GM21529 (cell line): ENCODE measurements at regions not wholly inside any gene's neighbourhood (a gene's known extent, or its start where the extent isn't known, plus 50 kb on each side); places are given as distances from the start of the nearest gene placed in this dataset.
"Not testable (repeated sequence)": the region's sequence is repeated elsewhere in the genome, so short reads cannot be mapped to it uniquely, and the experiment has no call there.

Experiments
- ATAC-seq: cut with Tn5 transposase; IDR thresholded peaks from one replicate; pipeline ENCODE4 v1.9.1; 2021; ENCODE audit not compliant: unreplicated experiment

DNA sequence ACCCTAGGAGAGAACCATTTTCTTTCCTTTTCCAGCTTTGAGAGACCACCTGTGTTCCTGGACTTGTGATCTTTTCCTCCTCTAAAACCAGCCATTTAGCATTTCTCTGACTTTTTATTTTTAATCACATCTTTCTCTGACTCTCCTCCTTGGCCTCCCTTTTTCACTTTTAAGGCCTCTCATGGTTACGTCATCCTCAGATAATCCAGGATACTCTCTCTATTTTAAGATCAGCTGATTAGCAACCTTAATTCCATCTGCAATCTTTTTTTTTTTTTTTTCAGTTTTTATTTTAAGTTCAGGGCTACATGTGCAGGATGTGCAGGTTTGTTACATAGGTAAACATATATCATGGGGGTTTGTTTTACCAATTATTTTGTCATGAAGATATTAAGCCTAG is 54.0 kb downstream of the RFPL4B start:
- ATAC-seq, result no peak

DNA sequence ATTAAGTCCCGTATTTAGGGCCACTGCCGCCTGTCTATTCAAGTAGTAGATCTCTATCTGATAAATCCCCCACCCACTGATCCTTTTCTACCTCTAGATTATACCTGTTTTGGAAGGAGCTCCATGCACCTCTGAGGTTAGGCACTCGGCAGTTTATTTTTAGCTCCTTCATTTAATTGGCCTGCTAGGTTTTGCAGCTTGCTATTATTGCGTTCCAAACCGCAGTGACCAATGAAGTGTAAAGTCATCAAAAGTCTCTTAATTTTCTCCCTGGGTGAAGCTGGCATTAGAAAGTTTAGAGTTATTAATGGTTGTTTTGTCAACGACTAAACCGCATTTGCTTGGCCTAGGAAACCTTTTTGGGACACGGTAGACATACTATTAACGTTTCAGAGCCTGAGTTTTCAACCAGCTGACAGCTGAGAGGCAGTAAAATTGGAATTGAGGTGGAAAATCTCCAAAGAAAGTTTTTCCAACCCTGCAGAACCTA is 60.0 kb downstream of the RFPL4B start:
- no peak for ATAC-seq

DNA sequence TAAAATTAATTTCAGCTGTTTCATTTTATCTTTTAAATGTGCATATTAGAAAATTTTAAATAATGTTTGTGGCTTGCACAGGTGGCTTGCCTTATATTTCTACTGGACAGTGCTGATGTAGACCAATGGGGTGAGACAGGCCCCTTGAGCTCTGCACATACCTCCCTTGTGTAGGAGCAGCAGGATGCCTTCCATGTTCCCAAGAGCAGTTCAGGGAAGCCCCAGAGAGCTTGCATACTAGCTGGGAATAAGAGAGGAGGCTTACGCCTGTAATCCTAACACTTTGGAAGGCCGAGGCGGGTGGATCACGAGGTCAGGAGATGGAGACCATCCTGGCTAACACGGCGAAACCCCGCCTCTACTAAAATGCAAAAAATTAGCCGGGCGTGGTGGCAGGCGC is 61.4 kb downstream of the RFPL4B start:
- ATAC-seq, result no peak

DNA sequence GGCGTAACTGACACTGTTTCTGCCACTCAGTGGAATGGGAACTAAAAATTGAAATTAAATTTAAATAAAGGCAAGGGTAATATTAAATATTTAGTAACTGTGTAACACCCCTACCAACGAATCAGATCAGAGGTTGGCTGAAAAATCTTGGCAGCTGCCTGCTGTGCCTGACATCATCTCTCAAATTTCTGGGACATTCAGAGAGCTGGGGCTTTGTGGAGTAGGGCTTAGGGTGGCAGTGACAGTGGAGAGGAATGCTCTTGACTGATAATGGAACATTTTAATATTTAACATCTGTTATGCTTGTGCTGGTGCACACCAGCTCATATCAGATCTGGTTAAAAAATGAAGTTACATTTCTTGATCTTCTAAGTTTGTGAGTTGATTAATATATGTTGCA is 62.2 kb downstream of the RFPL4B start:
- no peak for ATAC-seq

DNA sequence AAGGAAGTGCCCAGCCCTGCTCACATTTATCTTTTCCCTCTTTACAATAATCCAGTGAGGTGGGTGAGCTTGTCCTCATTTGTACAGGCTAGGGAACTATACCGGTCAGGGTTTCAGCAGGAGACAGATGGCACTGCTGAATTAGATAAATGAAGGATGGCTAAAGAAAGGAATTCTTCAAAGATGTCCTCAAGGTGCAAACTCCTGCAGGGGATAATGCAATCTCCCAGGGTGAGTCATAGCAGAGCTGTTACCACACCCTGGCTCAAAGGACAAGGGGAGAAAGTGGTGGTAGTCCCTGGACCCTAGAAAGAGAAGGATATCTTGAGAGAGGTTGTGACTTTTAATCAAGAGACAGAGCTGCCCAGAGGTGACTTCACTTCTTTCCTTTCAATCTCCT is 66.7 kb downstream of the RFPL4B start:
- no peak for ATAC-seq

DNA sequence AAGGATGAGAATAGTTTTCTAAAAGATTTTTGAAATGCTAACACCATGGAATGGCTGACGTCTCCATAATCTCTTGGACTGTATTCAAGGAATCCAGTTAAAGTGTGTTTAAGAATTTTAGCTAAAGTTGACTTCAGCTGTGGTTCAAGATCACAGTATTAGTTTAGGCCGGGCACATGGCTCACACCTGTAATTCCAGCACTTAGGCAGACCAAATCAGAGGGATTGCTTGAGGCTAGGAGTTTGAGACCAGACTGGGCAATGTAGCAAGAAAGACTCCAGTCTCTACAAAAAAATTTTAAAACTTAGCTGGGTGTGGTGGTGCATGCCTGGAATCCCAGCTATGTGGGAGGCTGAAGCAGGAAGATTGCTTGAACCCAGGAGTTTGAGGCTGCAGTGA is 68.2 kb downstream of the RFPL4B start:
- no peak for ATAC-seq

DNA sequence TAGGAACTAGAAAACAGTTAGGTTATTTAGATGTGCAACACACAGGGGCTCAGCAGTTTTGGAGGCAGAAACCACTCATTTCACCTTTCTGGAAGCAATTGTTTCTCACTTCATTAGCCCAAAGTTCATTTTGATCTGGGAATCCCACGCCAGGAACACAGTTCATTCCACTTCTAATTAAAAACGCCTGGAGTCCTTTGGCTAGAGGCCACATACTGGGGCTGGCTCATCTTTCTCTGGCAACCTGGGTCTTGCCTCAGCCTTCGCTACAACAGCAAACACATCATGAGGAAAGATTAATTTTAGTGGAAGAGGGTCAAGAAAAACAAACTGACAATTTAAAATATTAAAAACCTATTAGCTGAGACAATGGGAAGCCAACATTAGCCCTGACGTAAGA is 69.7 kb downstream of the RFPL4B start:
- ATAC-seq, result no peak

DNA sequence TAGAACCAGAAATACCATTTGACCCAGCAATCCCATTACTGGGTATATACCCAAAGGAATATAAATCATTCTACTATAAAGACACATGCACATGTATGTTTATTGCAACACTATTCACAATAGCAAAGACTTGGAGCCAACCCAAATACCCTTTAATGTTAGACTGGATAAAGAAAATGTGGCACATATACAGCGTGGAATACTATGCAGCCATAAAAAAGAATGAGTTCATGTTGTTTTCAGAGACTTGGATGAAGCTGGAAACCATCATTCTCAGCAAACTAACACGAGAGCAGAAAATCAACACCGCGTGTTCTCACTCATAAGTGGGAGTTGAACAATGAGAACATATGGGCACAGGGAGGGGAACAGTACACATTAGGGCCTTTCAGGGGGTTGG is 79.9 kb downstream of the RFPL4B start:
- not testable (repeated sequence) for ATAC-seq

DNA sequence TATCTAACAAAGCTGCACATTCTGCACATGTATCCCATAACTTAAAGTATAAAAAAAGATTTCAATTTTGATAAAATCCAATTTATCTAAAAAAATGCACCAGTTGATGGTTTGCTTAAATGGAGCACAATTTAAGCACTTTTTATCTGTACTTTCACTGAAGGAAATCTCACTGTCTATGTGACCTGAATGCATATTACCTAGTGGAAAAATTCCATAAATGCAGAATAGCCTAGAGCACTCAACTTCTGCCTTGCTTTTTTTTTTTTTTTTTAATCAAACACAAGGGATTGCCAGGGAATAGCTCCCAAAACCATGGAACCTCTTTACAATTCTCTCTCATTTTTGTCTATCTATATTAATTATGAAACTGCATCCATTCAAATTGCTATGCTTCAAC is 80.4 kb downstream of the RFPL4B start:
- ATAC-seq, result no peak

DNA sequence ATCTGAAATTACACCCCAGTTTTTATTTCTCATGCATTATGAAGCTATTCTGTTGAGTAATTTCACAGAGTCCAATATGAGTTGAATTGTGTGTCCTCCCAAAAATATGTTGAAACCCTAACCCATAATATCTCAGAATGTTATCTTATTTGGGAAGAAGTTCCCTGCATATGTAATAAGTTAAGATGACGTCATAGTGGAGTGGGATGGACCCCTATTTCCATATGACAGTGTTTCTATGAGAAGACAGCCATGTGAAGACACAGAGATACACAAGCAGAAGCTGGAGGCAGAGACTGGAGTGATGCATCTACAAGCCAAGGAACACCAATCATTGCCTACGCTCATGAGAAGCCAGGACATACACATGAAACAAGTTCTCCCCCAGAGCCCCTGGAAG is 81.3 kb downstream of the RFPL4B start:
- ATAC-seq, result no peak

DNA sequence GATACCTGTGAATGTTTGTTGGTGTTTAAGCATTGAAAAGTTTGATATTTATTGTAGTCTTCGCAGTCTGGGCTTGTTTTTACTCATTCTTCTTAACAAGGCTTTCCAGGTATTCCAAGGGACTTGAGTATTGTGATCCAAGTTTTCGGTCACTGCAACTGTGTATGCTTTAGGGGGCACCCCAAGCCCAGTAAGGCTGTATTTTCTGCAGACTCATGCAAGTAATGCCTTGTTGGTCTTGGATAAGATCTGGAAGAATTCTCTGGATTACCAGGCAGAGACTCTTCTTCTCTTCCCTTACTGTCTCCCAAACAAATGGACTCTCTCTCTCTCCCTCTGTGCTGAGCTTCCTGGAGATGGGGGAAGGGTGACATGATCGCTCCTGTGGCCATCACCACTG is 82.1 kb downstream of the RFPL4B start:
- no peak for ATAC-seq

DNA sequence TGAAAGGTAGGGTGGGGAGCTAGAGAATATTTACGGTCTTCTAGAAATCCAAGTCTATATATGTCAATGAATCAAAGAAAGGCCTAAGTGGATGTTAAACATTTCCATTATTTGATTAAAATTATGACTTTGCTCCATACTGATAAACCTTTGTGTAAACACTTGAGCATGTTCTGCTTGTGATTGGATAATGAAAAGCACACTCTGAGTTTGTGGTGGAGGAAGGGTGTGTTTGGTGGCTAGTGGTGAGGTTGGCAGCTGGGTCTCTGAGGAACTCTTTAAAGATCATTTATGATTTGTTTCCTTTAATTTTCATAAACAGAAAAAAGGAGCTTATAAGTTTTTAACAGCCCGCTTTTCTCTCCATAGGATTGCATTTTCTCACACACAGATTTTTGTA is 84.7 kb downstream of the RFPL4B start:
- ATAC-seq, result no peak

DNA sequence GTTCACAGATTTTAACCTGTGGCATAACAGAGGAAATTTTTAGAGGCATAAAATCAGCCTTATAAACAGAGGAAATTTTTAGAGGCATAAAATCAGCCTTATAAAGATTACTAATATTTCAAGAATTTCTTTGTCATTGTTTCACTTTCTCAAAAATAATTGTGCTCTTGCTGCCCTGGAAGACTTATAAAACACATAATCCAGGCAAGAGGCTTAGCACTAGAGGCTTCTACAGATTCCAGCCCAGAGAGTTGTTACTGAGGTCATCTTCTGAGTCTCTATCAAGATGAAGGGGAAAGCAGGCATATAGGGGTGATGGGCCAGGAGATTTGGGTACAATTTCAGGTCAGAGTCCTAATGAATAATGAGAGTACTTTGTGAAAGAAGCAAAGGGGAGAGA is 85.7 kb downstream of the RFPL4B start:
- ATAC-seq, result no peak

DNA sequence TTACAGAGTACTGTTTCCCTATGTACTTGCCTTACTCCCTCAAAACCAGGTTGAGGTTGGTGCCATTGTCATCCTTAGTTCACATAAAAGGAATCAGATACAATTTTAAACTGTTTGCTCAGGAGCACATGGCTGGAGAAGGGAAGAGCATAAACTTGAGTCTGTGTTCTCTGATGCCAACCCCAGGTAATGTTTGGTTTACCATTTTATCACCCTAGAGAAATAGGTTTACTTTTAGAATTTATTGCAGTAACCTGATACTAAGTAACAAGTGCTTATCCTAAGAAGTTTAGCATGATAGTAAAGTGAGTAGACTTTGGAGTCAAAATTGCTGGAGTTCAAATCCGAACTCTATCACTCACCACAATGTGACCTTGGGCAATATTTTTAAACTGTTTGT is 86.3 kb downstream of the RFPL4B start:
- no peak for ATAC-seq

DNA sequence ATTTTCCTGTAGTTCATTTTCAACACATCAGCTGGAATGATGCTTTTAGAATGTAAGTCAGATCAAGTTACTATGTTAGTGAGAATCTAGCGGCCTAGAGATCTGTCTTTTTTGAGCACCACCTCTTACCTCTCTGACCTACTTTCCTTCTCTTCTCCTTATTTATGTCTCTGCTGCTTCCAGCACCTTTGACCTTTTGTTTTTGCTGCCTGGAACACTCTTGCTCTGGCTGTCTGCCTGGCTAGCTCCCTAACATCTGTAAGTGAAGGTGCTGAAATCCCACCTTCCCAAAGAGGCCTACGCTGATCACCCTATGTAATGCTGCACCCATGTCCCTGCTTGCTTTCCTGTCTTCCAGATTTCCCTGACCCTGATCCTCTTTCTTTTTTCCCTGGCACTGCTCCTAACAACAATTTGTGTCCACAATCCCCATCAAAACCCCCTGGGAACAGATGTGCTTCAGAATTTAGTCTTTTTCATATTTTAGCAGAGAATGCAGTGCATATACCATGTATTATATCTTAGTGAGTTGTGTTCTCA is 87.8 kb downstream of the RFPL4B start:
- ATAC-seq, result no peak

DNA sequence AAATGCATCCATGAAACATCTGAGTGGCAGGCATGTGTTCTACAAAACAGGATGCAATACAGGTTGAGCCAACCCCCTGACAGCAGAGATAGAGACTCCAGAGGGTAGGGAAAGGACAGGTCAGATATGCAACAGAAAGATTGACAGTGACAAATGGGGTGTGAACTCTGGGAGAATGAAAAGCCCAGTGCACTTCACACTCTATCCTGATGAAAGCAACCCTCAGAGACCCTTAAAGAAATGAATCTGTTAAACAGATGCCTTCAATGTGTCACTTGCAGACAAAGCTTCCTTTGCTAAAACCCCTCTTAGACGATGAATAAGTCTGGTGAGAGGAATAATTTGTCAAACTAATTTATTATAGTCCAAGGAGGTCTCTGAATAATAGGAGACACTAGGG is 89.9 kb downstream of the RFPL4B start:
- ATAC-seq, result no peak

DNA sequence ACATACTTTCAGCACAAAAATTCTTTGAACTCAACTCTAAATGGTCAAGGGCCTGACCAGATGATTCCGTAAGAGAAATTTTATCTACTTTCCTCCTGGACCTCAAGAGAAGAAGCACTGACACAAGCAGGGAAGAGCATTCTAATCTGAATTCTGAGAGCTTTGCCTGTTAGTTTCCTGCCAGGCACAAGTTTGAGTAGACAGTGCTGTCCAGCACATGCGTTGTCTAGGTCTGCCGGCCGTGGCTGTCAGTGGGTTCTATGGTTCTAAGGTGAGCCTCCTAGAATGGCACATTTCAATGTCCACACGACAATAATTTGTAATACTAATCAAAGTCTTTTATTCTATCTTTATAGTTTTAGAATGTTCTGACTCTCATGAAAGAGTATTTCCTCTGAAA is 91.9 kb downstream of the RFPL4B start:
- ATAC-seq, result no peak

DNA sequence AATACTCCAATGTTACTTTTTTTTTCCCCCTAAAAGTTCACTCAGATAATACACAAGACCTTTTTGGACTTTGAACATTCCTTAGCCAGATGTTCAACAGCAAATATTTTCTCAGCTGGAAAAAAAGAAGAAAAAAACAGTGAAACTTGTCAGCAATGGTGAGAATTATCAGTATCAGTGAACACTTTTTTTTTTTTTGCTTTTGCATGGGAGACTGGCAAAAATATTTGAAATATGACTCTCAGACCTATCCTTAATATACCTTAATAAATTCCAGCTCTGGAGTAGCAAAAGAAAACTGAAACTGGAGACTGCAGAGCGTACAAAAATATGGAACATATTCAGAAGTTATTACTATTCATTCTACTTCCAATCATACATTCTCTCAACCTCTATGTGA is 92.3 kb downstream of the RFPL4B start:
- ATAC-seq, result no peak

DNA sequence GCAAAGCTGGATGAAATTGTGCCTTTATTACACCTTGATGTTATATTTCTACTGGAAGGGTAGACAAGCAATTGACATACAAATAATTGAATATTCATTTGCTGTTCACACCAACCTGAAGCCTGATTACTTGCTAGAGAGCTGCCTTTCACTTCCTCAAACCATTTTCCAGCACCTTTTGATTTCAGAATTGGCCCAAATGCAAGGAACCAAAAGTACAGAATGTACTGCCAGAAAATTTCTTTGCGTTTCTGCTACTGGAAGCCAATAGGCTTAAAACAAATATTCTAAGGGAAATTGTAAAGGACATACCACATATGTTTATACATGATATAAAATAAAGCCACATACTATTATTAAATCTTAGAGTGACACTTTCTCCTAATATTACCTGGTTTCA is 94.5 kb downstream of the RFPL4B start:
- no peak for ATAC-seq

DNA sequence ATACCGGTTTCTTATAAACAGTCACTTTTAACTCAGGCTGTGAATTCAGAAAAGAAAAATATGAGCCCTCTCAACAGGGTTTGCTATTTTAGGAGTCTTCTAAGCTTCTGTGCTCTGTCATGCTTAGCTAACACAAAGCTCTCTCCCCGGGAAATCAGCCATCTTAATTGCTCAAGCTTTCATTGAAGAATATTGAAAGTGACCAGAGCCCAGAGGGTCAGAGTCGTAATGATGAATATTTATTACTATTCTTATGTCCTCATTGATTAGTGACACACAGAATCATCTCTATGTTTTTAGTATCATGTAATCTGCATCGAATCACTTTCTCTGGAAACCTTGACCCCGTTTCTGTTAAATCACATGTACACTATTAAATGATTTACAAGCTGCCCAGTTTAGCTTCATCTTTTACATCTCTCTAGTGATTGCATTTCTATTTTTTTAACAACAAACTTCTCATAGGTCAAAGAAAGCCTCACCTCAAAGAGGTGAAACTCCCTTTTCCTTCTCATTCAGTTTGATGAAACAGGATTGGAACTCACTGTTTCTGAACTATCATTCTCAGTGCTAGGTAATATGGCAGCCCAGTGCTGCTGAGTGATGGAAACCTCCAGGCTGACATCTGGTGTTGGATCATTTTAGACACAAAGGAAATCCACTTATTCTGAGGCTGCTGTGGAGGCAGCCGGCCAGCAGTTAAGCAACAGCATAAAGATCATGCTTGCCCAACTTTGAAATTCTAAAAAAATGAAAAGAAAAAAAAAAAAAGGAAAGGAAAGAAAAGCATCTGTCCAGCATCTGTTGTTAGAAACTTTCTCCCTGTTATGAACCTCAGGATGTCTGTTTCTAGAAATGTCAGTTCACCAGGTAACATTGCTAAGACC is 96.3 kb downstream of the RFPL4B start:
- ATAC-seq, result no peak

DNA sequence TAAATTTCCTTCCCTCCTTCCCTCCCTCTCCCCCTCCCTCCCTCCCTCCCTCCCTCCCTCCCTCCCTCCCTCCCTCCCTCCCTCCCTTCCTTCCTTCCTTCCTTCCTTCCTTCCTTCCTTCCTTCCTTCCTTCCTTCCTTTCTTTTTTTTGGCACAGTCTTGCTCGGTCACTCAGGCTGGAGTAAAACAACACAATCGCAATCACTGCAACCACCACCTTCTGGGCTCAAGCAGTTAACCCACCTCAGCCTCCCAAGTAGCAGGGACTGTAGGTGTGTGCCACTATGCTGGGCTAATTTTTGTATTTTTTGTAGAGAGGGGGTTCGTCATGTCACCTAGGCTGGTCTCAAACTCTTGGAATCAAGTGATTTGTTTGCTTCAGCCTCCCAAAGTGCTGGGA is 101.7 kb downstream of the RFPL4B start:
- ATAC-seq, result not testable (repeated sequence)

DNA sequence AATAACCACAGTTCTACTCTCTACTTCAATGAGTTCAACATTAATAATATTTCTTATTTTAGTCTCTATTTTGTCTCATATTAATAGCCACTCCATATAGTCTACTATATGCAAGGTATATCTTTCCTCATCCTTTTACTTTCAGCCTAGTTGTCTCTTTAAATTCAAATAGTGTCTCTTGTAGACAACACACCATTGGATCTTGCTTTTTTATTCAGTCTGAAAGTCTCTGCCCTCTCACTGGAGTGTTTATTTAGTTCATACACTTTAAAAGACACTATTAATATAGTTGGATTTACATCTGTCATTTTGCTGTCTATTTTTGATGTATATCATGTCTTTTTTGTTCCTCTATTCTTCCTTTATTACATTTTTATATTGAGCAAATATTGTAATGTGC is 103.5 kb downstream of the RFPL4B start:
- ATAC-seq, result no peak

DNA sequence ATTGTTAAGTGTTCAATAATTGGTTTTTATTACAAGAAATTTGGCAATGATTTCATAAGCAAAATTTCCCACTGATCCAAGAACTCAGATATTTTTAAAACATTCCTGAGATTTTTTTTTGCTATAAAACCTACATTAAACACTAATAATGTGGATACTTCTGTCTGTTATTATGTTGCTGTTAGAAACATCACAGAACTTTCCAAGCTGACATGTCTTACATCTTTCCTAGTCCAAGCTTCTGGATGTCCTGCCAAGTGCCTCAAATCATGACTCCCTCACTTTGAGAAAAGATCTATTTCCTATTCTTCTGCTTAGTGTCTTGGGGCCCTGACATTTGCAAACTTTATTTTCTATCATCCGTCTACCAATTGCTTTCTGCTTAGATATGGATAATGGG is 110.8 kb downstream of the RFPL4B start:
- ATAC-seq, result no peak
